Daoy (cell line): ENCODE measurements at regions not wholly inside any gene's neighbourhood (a gene's known extent, or its start where the extent isn't known, plus 50 kb on each side); places are given as distances from the start of the nearest gene placed in this dataset.

Experiments
- DNase-seq: peaks from one replicate; pipeline ENCODE4 v3.0.0-alpha.2; 2015; ENCODE audit warnings: low read depth

DNA sequence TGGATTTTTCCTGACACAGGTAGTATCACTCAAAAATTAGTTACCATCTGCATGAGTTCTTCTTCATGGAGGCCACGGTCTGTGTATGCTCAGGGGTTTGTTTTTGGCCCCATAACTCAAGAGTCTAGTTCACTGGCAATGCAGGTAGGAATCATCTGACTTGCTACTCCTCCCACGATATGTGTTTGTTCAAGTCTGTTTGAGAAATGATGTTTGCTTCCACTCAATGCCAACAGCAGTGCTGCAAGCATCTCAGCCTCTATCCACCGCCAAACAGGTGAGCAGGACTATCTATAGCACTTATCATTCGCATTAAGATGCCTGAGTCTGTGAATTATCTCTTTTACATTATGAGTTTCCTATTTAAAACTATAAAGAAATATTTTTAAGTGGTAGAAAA, 264.8 kb upstream of the PTGER4 start:
- DNase-seq, result no peak

GRCh38 chr5:40413743-40414142, 266.0 kb upstream of the PTGER4 start:
- no peak for DNase-seq

DNA sequence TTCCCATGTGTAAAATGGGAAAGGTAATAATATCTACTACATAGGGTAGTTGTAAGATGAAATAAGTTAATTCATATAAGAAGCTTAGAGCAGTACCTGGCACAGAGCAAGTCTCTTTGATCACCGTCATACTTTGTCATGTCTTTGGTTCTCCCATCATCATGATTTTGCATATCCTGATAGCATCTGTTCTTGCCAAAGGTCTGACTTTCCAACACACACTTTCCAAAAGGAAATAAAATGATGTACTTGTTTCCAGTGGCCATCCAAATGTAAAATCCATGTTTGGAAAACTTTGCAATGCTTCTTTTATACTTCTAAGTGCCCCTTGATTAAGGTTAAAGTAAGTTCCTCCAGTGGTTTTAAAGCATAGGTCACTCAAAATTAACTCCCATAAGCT, 266.9 kb upstream of the PTGER4 start:
- DNase-seq, result no peak

DNA sequence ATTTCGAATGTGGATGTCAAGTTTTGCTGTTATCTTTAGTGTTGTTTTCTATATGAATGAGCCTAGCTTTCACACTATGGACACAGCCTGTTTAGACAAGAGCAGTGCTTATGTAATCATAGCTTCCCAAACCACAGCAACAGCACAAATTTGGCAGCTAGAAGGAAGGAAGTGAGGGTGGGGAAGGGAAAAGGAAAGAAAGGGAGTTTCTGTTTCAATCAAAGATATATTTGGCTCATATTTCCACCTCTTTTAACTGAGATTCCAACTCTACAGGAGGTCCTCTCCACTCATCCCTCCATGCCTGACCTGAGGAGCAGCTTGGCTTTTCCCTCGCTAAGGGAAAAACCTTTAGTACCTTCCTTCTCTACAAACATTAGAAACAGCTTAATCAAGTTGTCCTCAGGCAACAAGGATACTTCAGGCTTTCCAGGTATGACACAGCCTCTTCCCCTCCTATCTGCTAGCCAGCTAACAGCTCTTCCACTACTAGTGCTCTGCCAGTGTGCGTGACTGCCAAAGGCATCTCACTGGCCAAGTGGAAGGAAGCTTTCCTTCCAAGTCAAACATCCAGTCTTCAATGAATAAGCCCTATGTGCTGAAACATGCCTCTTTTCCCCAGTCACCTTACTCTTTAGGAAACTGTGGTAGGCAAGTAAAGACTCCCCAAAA, 268.6 kb upstream of the PTGER4 start:
- peak; percentile 69 for DNase-seq

- DNase-seq, result peak; percentile 71
Observed at GRCh38 chr5:40410231-40410861, 269.4 kb upstream of the PTGER4 start.

GRCh38 chr5:40409601-40410000, 270.1 kb upstream of the PTGER4 start:
- DNase-seq, result no peak

DNA sequence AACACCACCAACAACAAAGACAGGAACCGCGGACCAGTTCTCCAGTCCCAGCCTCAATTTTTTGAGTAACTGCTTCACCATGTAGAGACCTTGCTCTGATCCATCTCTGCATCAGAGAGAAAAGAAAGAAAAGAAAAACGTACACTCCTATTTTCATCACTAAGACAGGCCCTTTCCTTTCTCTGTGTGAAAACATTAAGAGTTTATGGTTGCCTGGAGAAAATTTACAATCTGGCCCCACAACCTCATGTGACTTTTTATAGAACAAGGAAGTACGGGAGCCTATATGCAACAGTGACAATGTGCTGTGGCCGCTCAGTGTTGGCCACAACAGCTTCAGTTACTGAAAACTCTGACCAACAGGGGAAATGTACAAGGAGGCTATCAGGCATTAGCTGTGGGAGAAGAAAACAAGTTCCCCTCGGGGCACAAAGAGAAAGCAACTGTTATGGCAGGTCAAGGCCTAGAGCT, 272.9 kb upstream of the PTGER4 start:
- DNase-seq, result no peak

DNA sequence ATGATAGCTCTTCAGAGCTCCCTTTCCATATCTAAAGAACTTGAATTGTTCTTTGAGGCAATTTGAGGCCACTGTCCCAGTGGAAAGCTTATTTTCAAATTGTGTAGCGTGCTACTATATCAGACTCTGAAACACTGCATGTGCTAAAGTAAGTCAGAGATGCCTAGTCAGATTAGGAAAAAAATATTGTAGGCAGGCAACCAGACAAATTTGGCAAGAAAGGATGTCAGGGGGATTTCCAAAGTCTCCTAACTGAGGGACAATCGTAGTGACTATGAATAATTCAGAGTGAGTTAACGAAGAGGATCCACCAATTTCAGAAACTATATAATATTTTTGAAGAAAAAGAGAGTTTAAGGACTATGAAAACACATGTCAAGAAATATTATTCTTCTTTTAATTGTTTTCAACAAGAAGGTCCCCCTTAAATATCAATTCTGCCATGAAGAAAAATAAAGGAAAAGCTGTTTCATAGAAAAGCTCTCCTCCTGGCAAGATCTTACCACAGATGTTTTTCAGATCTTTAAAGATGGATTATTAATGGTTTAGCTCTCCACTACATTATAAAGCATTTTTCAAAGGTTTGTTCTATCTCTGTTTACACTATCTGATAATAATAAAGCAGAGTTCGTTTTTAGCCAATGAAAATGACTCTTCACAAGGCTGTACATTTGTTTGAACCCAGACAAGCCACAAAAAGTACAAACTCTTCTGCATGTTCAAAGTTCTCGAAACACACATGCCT, 273.5 kb upstream of the PTGER4 start:
- no peak for DNase-seq

- DNase-seq, result no peak
Observed at GRCh38 chr5:40405230-40405629, 274.5 kb upstream of the PTGER4 start.

GRCh38 chr5:40404613-40405012, 275.1 kb upstream of the PTGER4 start:
- no peak for DNase-seq

GRCh38 chr5:40402007-40402364, 277.7 kb upstream of the PTGER4 start:
- no peak for DNase-seq

GRCh38 chr5:40401284-40402006, 278.3 kb upstream of the PTGER4 start:
- DNase-seq, result peak; percentile 54

DNA sequence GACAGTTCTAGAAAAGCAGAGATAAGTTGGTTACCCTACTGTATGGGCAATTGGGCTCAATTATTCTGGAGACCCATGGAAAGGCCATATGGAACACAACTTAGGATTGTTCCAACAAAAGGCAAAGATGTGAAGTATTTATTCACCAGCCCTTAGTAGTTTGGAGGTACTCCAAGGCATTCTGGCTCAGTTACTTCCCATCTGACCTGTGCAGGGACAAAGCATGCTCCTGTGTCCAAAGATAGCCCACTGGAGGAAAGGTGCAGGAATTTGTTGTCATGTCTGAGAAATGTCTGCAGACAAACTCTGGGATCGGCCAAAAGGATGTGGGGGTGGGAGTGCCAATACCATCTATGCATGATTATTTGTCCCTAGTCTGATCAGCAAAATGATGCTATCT, 279.5 kb upstream of the PTGER4 start:
- DNase-seq, result no peak

DNA sequence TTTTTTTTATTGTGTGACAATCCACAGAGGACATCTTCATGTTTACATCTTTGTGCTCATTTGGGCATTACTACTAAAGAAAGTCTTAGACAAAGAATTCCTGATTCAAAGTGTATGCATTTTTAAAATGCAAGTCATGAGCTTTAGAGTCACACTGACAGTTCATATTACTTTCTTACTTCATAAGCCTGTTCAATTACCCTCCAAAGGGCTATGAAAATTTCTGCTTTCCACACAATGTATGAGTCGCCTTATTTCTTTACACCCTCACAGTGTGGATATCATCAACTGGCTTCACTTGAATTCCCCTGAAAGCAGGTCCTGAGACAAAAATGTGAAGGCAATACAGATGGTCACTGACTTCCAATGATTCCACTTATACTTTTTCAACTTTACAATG, 280.4 kb upstream of the PTGER4 start:
- DNase-seq, result no peak

DNA sequence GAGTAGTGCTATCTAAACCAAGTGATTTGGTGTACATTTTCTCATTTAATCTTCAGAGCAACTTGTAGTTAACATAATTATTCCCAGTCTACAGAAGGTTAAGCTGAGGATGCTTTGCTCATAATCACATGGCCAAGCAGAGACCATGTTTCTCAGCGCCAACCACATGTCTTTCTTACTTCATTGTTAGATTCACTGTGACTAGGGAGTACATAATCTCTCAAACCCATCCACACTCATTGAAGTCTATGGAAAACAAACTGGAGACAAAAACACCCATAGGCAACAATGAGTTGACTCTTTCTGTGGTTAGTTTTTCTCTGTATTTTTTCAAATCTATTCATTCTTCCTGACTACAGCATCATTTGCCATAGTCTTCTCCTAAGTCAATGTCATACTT, 281.7 kb upstream of the PTGER4 start:
- no peak for DNase-seq

- DNase-seq, result no peak
Observed at GRCh38 chr5:40397091-40397490, 282.6 kb upstream of the PTGER4 start.

DNA sequence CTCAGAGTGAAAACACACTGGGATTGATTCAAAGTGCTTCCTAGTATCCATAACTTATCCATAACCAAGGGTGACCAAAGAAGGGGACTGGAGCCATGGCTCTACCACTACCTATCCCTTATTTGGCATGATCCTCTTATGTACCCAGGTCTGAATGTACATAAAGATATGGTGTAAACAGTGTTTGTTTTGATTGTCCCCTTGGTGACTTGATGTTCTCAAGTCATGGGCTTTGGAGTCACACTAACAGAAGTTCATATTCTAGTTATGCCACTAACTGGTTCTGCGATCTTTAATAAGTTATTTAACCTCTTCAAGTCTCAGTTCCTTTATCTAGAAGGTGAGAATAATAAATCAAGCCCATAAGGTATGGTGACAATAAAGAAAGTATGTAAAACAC, 283.4 kb upstream of the PTGER4 start:
- DNase-seq, result no peak

DNA sequence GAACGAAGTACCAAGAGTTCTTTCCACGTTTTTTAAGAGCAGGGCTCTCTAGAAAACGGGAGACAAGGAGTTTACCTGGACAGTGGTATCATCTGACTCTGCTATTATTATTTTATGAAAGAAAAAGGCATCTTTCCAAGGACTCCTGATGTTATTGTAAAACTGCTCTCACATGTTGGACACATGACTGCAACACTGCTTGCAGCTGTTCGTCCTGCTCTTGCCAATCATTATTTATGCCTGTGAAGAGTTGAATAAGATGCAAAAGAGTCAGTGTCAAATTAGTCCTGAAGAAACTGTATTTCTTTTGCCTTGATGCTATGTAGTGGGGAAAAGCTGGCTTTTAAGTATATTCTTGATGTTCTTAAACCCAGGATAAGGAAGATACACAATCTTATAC, 284.5 kb upstream of the PTGER4 start:
- no peak for DNase-seq

- DNase-seq, result no peak
Observed at GRCh38 chr5:40394698-40395097, 285.0 kb upstream of the PTGER4 start.

GRCh38 chr5:40391642-40392041, 288.1 kb upstream of the PTGER4 start:
- no peak for DNase-seq

GRCh38 chr5:40390281-40391149, 289.2 kb upstream of the PTGER4 start:
- DNase-seq, result no peak
